ENCODE measurements at regions not wholly inside any gene's neighbourhood (a gene's known extent, or its start where the extent isn't known, plus 50 kb on each side); places are given as distances from the start of the nearest gene placed in this dataset.
"Not testable (repeated sequence)": the region's sequence is repeated elsewhere in the genome, so short reads cannot be mapped to it uniquely, and the experiment has no call there.

- Mint-ChIP-seq H3K4me3 (no peak overlapping the region), H3K27me3 (ENCODE audit: low read depth) (no peaks in the 10 kb centered on the region), H3K36me3 (ENCODE audit: low read depth) (no peaks in the 10 kb centered on the region), H3K4me1 (ENCODE audit: low read depth) (peaks cover 6% of the 10 kb centered on the region), H3K27ac (no peak overlapping the region), H3K9me3 (no peaks in the 10 kb centered on the region)
- no peak for DNase-seq (ENCODE audit: low spot score)
These were observed 52.3 kb upstream of the COL5A2 start for GRCh38 chr2:189231719-189232323.

GRCh38 chr2:189232759-189233406 is 53.3 kb upstream of the COL5A2 start:
- no peaks in the 10 kb centered on the region for H3K36me3 Mint-ChIP-seq (ENCODE audit: low read depth)
- peaks cover 6% of the 10 kb centered on the region for H3K4me1 Mint-ChIP-seq (ENCODE audit: low read depth)
- no peaks in the 10 kb centered on the region for H3K27me3 Mint-ChIP-seq (ENCODE audit: low read depth)
- no peak overlapping the region for H3K4me3 Mint-ChIP-seq
- no peaks in the 10 kb centered on the region for H3K9me3 Mint-ChIP-seq
- DNase-seq (ENCODE audit: low spot score), result no peak
- H3K27ac Mint-ChIP-seq, result no peak overlapping the region

- peaks cover 6% of the 10 kb centered on the region for H3K4me1 Mint-ChIP-seq (ENCODE audit: low read depth)
- no peak overlapping the region for H3K4me3 Mint-ChIP-seq
- no peak overlapping the region for H3K27ac Mint-ChIP-seq
- no peaks in the 10 kb centered on the region for H3K27me3 Mint-ChIP-seq (ENCODE audit: low read depth)
- no peaks in the 10 kb centered on the region for H3K36me3 Mint-ChIP-seq (ENCODE audit: low read depth)
- no peaks in the 10 kb centered on the region for H3K9me3 Mint-ChIP-seq
- no peak for DNase-seq (ENCODE audit: low spot score)
These were observed 54.0 kb upstream of the COL5A2 start for GRCh38 chr2:189233527-189233926.

- H3K36me3 Mint-ChIP-seq (ENCODE audit: low read depth), result no peaks in the 10 kb centered on the region
- H3K27ac Mint-ChIP-seq, result no peak overlapping the region
- no peaks in the 10 kb centered on the region for H3K27me3 Mint-ChIP-seq (ENCODE audit: low read depth)
- H3K4me3 Mint-ChIP-seq, result no peak overlapping the region
- peaks cover 6% of the 10 kb centered on the region for H3K4me1 Mint-ChIP-seq (ENCODE audit: low read depth)
- DNase-seq (ENCODE audit: low spot score), result no peak
- H3K9me3 Mint-ChIP-seq, result no peaks in the 10 kb centered on the region
These were observed 55.4 kb upstream of the COL5A2 start for GRCh38 chr2:189234991-189235390.

- H3K4me1 Mint-ChIP-seq (ENCODE audit: low read depth), result peaks cover 6% of the 10 kb centered on the region
- H3K9me3 Mint-ChIP-seq, result no peaks in the 10 kb centered on the region
- H3K27me3 Mint-ChIP-seq (ENCODE audit: low read depth), result no peaks in the 10 kb centered on the region
- H3K36me3 Mint-ChIP-seq (ENCODE audit: low read depth), result no peaks in the 10 kb centered on the region
- H3K4me3 Mint-ChIP-seq, result no peak overlapping the region
- H3K27ac Mint-ChIP-seq, result no peak overlapping the region
- no peak for DNase-seq (ENCODE audit: low spot score)
These were observed 56.5 kb upstream of the COL5A2 start for GRCh38 chr2:189236066-189236465.

- H3K9me3 Mint-ChIP-seq, result peaks cover 7% of the 10 kb centered on the region
- no peak for DNase-seq (ENCODE audit: low spot score)
- H3K4me1 Mint-ChIP-seq (ENCODE audit: low read depth), result no peaks in the 10 kb centered on the region
- no peak overlapping the region for H3K27ac Mint-ChIP-seq
- no peak overlapping the region for H3K4me3 Mint-ChIP-seq
- no peaks in the 10 kb centered on the region for H3K36me3 Mint-ChIP-seq (ENCODE audit: low read depth)
- no peaks in the 10 kb centered on the region for H3K27me3 Mint-ChIP-seq (ENCODE audit: low read depth)
These were observed 59.3 kb upstream of the COL5A2 start for GRCh38 chr2:189238903-189239302.

- H3K4me1 Mint-ChIP-seq (ENCODE audit: low read depth); H3K27ac Mint-ChIP-seq; H3K36me3 Mint-ChIP-seq (ENCODE audit: low read depth); H3K4me3 Mint-ChIP-seq; DNase-seq (ENCODE audit: low spot score); H3K27me3 Mint-ChIP-seq (ENCODE audit: low read depth): not testable (repeated sequence)
- H3K9me3 Mint-ChIP-seq, result peaks cover 14% of the 10 kb centered on the region
These were observed 64.3 kb upstream of the COL5A2 start for GRCh38 chr2:189243843-189244242.

- Mint-ChIP-seq H3K27me3 (ENCODE audit: low read depth) (no peaks in the 10 kb centered on the region), H3K4me1 (ENCODE audit: low read depth) (peaks cover 2% of the 10 kb centered on the region), H3K36me3 (ENCODE audit: low read depth) (no peaks in the 10 kb centered on the region), H3K4me3 (no peak overlapping the region), H3K9me3 (peaks cover 14% of the 10 kb centered on the region), H3K27ac (no peak overlapping the region)
- no peak for DNase-seq (ENCODE audit: low spot score)
These were observed 67.7 kb upstream of the COL5A2 start for GRCh38 chr2:189247276-189247675.

GRCh38 chr2:189248141-189248540 is 68.6 kb upstream of the COL5A2 start:
- DNase-seq (ENCODE audit: low spot score), result no peak
- H3K4me3 Mint-ChIP-seq, result no peak overlapping the region

GRCh38 chr2:189249171-189249570 is 69.6 kb upstream of the COL5A2 start:
- Mint-ChIP-seq H3K27ac (no peak overlapping the region), H3K4me1 (ENCODE audit: low read depth) (peaks cover 2% of the 10 kb centered on the region), H3K9me3 (peaks cover 7% of the 10 kb centered on the region), H3K27me3 (ENCODE audit: low read depth) (no peaks in the 10 kb centered on the region), H3K4me3 (no peak overlapping the region), H3K36me3 (ENCODE audit: low read depth) (no peaks in the 10 kb centered on the region)
- DNase-seq (ENCODE audit: low spot score), result no peak

More at GRCh38 chr2:189248141-189248540, 68.6 kb upstream of the COL5A2 start:
- peaks cover 2% of the 10 kb centered on the region for H3K4me1 Mint-ChIP-seq (ENCODE audit: low read depth)
- no peaks in the 10 kb centered on the region for H3K36me3 Mint-ChIP-seq (ENCODE audit: low read depth)
- no peaks in the 10 kb centered on the region for H3K27me3 Mint-ChIP-seq (ENCODE audit: low read depth)
- H3K9me3 Mint-ChIP-seq, result peaks cover 12% of the 10 kb centered on the region
- H3K27ac Mint-ChIP-seq, result no peak overlapping the region

- peaks cover under 1% of the 10 kb centered on the region for H3K9me3 Mint-ChIP-seq
- H3K27me3 Mint-ChIP-seq (ENCODE audit: low read depth), result no peaks in the 10 kb centered on the region
- no peak overlapping the region for H3K27ac Mint-ChIP-seq
- DNase-seq (ENCODE audit: low spot score), result no peak
- H3K4me1 Mint-ChIP-seq (ENCODE audit: low read depth), result peaks cover 2% of the 10 kb centered on the region
- no peak overlapping the region for H3K4me3 Mint-ChIP-seq
- no peaks in the 10 kb centered on the region for H3K36me3 Mint-ChIP-seq (ENCODE audit: low read depth)
These were observed 70.3 kb upstream of the COL5A2 start for GRCh38 chr2:189249901-189250300.

- no peak for DNase-seq (ENCODE audit: low spot score)
- Mint-ChIP-seq H3K36me3 (ENCODE audit: low read depth) (no peaks in the 10 kb centered on the region), H3K4me1 (ENCODE audit: low read depth) (peaks cover 5% of the 10 kb centered on the region), H3K4me3 (no peak overlapping the region), H3K27me3 (ENCODE audit: low read depth) (no peaks in the 10 kb centered on the region), H3K27ac (no peak overlapping the region), H3K9me3 (no peaks in the 10 kb centered on the region)
These were observed 73.6 kb upstream of the COL5A2 start for GRCh38 chr2:189252991-189253675.

- no peaks in the 10 kb centered on the region for H3K27me3 Mint-ChIP-seq (ENCODE audit: low read depth)
- no peak for DNase-seq (ENCODE audit: low spot score)
- no peaks in the 10 kb centered on the region for H3K9me3 Mint-ChIP-seq
These were observed 74.3 kb upstream of the COL5A2 start for GRCh38 chr2:189253836-189254235.

GRCh38 chr2:189254268-189254883 is 74.8 kb upstream of the COL5A2 start:
- H3K4me3 Mint-ChIP-seq, result no peak overlapping the region
- no peak for DNase-seq (ENCODE audit: low spot score)
- no peaks in the 10 kb centered on the region for H3K27me3 Mint-ChIP-seq (ENCODE audit: low read depth)
- no peaks in the 10 kb centered on the region for H3K9me3 Mint-ChIP-seq
- H3K4me1 Mint-ChIP-seq (ENCODE audit: low read depth), result peaks cover 5% of the 10 kb centered on the region
- H3K27ac Mint-ChIP-seq, result no peak overlapping the region
- no peaks in the 10 kb centered on the region for H3K36me3 Mint-ChIP-seq (ENCODE audit: low read depth)

More at GRCh38 chr2:189253836-189254235, 74.3 kb upstream of the COL5A2 start:
- no peak overlapping the region for H3K27ac Mint-ChIP-seq
- H3K36me3 Mint-ChIP-seq (ENCODE audit: low read depth), result no peaks in the 10 kb centered on the region
- no peak overlapping the region for H3K4me3 Mint-ChIP-seq
- H3K4me1 Mint-ChIP-seq (ENCODE audit: low read depth), result peaks cover 5% of the 10 kb centered on the region

Data from T-helper 2 cell treated with Interferon-gamma antibody and Interleukin-4, amounts not matched to agents 5 μg/mL and 100 μg/mL, for 36 hours (primary cell).